ENCODE measurements at regions not wholly inside any gene's neighbourhood (a gene's known extent, or its start where the extent isn't known, plus 50 kb on each side); places are given as distances from the start of the nearest gene placed in this dataset.
"Not testable (repeated sequence)": the region's sequence is repeated elsewhere in the genome, so short reads cannot be mapped to it uniquely, and the experiment has no call there.

- DNase-seq (ENCODE audit: low read depth in 4 of 4, low spot score in 3 of 4) = no peak
Measured at GRCh38 chr11:33532720-33533385, 167.8 kb downstream of the C11orf91 start.

GRCh38 chr11:33532257-33532656, 168.4 kb downstream of the C11orf91 start:
- no peak for DNase-seq (ENCODE audit: low read depth in 4 of 4, low spot score in 3 of 4)

DNA sequence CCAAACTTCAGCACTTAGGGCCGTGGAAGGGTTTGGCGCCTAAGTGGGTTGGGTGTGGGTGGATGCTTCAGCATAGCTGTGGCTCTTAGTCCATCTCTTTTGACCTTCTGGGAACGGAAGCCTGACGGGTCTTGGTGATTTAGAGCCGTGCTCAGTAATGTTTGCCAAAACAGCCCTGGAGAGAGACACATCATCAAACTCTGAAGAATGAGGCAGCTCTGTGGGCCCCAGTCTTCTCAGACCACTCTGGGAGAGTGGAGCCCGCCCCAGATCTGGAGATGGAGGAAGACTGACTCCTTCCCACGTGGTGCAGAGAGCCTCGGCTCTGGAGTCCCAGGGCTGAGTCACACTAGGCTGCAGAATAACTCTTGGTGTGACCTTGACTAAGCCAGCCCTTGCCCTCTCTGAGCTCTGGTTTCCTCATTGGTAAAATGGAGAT, 168.9 kb downstream of the C11orf91 start:
- no peak for DNase-seq (ENCODE audit: low read depth in 4 of 4, low spot score in 3 of 4)

GRCh38 chr11:33530815-33531214, 169.8 kb downstream of the C11orf91 start:
- no peak for DNase-seq (ENCODE audit: low read depth in 4 of 4, low spot score in 3 of 4)

DNA sequence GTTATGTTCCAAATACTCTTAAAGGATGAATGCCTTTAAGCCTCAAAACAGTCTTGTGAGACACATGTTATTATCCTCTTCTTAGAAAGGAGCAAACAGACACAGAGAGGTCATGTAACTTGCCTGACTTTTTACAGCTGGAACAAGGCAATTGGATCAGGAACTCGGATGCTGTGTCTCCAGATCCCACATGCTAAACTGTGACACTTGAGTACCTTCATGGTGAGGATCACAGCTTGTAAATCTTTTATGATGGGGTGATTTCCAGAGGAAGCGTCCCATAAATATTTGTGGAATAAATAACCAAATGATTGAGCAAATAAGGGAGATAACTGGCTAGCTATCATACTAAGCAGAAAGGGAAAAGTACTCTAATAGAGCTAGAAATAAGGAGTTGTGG, 171.2 kb downstream of the C11orf91 start:
- no peak for DNase-seq (ENCODE audit: low read depth in 4 of 4, low spot score in 3 of 4)

DNA sequence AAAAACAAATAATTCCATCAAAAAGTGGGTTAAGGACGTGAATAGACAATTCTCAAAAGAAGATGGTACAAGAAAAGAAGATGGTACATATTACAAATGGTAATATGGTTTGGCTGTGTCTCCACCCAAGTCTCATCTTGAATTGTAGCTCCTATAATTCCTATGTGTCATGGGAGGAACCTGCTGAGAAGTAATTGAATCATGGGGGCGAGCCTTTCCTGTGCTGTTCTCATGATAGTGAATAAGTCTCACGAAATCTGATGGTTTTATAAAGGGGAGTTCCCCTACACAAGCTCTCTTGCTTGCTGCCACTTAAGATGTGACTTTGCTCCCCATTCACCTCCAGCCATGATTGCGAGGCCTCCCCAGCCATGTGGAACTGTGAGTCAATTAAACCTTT, 172.9 kb downstream of the C11orf91 start:
- not testable (repeated sequence) for DNase-seq (ENCODE audit: low read depth in 4 of 4, low spot score in 3 of 4)

DNA sequence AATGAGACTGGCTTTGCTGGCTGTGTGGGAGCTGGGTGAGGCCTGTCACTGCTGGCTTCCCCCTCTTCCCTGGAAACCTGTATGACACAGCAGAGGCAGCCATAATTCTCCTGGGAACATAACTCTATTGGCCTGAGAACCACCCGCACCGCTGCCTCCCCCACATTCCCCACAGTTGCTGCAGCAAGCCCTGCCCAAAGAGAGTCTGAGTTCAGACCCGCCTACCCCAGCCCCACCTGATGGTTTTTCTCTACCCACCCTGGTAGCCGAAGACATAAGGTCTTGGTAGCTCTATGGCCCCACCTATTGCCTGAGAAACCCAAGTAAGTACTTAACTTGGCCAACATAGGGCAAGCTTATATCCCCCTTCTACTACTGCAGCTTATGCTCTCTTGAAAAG, 174.8 kb downstream of the C11orf91 start:
- DNase-seq (ENCODE audit: low read depth in 4 of 4, low spot score in 3 of 4) = no peak

DNA sequence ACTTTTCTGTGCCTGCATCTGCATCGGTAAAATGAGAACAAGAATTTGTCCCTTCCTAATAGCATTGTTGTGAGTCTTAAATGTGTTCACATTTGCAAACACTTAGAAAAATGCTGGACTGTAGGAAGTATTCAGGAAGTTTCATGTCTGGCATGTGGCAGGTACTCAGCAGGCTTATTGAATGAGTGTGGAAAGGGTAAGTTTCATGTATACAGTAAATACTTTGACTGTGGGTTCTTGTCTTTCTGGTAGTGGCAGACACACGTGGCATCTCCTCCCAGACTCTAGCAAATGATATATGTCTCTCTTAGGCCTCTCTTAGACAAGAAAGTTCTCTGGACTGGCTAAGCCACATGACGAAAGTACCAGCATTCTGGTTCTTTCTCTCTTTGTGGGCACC, 179.2 kb downstream of the C11orf91 start:
- DNase-seq (ENCODE audit: low read depth in 4 of 4, low spot score in 3 of 4) = no peak

DNA sequence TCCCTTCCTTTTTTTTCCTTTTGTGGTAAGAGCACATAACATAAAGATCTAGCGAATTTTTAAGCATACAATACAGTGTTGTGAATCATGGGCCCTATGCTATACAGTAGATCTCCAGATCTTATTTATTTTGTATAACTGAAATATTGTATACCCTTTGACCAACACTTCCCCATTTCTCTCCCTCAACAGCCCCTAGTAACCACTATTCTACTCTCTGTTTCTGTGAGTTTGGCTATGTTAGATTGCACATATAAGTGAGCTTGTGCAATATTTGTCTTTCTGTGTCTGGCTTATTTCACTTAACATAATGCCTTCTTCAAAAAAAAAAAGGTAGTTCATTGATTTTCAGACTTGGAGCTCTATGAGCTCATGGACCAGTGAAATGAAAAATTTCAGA, 180.5 kb downstream of the C11orf91 start:
- DNase-seq (ENCODE audit: low read depth in 4 of 4, low spot score in 3 of 4) = no peak

- no peak for DNase-seq (ENCODE audit: low read depth in 4 of 4, low spot score in 3 of 4)
Measured at GRCh38 chr11:33515347-33515746, 185.3 kb downstream of the C11orf91 start.

DNA sequence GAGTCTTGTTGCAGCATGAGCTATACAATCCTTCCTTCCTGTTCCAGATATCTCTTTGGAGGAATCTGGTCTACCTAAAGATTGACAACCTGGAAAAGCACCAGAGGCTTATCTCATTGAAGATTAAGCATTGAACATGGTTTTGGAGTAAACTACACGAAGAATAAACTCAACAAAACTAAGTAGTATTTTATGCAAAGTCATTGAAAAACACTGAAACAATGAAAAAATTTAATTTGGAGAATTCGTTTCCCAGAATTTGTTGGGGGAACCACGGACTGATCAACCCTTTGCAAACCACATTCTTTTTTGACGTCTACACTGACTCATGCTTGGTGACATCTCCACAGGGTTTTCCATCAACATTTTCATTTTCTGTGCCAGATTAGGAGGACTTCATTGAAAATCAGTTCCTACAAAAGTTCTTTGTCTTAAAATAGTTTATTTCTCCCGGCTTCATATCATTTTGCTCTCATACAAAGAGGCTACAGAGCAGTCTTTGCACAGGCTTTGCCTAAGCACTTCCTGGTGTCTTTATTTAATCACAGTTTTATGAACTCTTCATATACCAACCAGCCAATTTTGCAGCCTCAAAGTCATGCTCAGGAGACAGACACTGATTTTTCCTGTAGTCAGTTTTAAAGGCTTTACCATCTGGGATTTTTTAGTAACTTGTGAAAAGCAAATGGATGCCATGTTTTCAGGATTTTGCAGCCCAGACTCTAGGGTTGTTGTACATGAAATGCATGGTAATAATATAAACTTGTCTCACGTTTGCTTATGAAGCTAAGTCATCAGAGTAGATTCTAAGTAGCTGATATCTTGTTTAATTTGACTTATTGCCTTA, 186.3 kb downstream of the C11orf91 start:
- no peak for DNase-seq (ENCODE audit: low read depth in 4 of 4, low spot score in 3 of 4)

GRCh38 chr11:33509632-33510031, 191.0 kb downstream of the C11orf91 start:
- no peak for DNase-seq (ENCODE audit: low read depth in 4 of 4, low spot score in 3 of 4)

DNA sequence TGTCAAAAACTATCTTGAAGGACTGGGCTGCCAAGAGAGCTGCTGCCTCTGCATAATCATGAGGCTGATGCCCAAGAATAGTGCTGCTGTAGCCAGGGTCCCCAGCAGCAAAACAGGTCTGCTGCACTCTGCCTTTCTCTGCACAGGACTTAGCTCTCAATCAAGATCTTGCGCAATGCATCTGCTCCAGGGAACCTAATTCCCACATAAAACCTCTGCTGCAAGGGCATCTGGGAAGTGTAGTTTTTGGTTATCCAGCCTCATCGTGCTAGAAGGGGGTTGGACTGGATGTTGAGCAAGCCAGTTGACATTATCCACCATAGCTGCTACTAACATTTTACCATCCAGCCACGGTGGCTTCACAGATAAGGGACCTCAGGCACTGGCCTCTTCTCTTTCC, 192.7 kb downstream of the C11orf91 start:
- DNase-seq (ENCODE audit: low read depth in 4 of 4, low spot score in 3 of 4) = no peak

- DNase-seq (ENCODE audit: low read depth in 4 of 4, low spot score in 3 of 4) = no peak
Measured at GRCh38 chr11:33507356-33507755, 193.3 kb downstream of the C11orf91 start.

GRCh38 chr11:33505093-33505492, 195.5 kb downstream of the C11orf91 start:
- DNase-seq (ENCODE audit: low read depth in 4 of 4, low spot score in 3 of 4) = no peak

- DNase-seq (ENCODE audit: low read depth in 4 of 4, low spot score in 3 of 4) = peak in 2 of 4 donors; percentile 48
Measured at GRCh38 chr11:33500861-33501479, 199.7 kb downstream of the C11orf91 start.

DNA sequence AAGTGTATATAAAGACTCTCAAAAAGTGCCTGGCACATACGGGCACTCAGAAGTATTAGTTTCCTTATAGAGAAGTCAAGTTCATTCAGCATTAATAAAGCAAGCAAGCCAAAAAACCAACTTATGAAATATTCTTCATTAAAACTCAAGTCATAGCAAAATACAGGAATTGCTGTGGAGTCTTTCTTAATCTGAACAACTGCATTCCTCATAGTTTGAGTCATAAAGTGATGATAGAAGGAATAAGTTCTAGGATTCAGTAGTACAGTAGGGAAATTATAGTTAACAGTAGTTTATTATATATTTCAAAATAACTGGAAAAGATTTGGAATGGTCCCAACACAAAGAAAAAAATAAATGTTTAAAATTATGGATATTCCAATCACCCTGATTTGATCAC, 200.3 kb downstream of the C11orf91 start:
- no peak for DNase-seq (ENCODE audit: low read depth in 4 of 4, low spot score in 3 of 4)

DNA sequence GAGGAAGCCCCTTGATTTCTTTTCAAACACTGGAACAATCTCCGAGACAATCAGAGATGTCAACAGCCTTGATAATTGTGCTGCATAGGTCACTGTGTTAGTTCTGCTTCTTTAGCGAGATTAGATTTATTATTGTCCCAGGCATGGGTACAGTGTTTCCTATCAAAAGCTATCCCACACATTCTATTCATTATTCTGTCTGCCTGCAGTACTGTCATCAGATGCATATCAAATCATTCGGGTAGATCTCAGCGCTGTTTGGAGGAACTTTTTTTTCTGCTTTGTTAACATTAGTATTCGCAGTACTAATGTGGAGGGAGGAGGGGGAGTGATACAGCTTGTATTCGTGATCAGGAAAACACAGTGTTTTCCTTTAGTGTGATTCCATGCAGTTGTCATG, 208.0 kb downstream of the C11orf91 start:
- no peak for DNase-seq (ENCODE audit: low read depth in 4 of 4, low spot score in 3 of 4)

DNA sequence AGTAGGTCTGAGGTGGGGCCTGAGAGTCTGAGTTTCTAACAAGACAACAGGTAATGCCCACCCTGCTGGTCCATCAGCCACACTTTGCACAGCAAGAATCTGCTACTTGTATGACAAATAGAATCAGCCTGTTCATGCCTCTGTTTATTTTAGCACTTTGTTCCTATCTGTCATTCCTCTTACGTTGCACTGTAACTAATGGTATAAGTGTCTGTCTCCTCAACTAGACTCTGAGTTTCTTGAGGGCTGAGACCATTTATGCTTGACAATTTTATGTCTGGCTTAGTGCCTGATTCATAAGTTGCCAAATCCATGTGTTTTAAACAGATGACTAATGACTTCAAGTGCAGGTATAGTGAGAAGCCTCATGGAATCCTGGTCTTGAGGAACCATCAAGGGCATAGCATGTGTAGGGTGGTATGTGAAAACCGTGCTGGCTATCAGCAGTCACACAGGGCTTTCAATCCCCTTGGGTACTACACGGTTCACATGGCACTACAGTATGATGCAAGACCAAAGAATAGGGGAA, 209.7 kb downstream of the C11orf91 start:
- no peak for DNase-seq (ENCODE audit: low read depth in 4 of 4, low spot score in 3 of 4)

DNA sequence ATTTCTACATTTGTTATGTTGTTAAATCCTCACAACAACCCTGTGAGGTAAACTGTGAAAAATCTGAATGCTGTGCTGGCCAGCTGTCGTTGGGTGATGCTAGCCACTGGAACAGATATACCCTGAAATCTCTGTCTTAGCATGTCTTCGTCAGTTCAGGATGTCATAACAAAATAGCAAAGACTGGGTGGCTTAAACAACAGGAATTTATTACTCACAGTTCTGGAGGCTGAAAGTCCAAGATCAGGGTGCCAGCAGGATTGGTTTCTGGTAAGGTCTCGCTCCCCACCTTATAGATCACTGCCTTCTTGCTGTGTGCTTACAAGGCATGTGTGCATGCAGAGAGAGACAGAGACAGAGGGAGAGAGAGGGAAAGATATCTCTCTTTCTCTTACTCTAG, 211.7 kb downstream of the C11orf91 start:
- DNase-seq (ENCODE audit: low read depth in 4 of 4, low spot score in 3 of 4) = no peak

GRCh38 chr11:33480626-33481025, 220.0 kb downstream of the C11orf91 start:
- DNase-seq (ENCODE audit: low read depth in 4 of 4, low spot score in 3 of 4) = no peak
